NCI-H1105 (cell line): ENCODE measurements at regions not wholly inside any gene's neighbourhood (a gene's known extent, or its start where the extent isn't known, plus 50 kb on each side); places are given as distances from the start of the nearest gene placed in this dataset.
"Not testable (repeated sequence)": the region's sequence is repeated elsewhere in the genome, so short reads cannot be mapped to it uniquely, and the experiment has no call there.

ENCODE experiments used
- DNase-seq: peaks from one replicate; lab custom pipeline; 2025; lab: John Stamatoyannopoulos, UW

DNA sequence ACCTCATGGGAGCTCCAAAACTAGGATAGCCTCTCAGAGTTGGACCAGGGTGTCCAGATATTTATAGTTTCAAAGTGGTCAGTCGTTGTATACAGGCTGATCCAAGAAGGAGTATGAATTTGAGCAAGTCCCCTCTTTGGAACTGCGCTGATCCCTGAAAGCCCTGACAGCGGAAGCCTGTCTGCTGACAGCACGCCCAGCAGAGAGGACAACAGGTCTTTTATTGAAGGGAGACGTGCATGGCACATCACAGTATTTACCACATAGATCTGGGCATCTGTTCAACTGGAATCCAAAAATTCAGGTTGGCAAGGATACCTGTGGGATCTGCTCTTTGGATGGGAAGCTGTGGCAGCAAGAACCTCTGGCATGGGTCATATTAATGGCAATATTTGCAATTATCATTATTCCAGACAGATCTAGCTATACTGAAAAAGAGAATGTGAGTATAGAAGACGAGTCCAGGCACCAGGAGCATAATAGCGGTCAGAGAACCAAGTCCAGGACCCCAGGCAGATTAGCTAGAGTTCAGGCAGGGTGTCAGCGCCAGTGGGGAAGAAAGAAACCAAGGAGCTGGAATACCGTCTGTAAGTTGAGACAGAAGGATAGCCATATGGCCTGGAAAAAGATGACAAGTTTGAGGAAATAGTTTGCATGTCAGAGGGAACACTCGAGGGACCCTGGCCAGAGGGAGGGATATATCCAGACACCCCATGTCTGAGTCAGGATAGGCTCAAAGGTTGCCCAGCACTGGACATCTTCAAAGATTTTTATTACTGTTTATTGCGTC lies 260.4 kb upstream of the FANCL start:
- no peak for DNase-seq

DNA sequence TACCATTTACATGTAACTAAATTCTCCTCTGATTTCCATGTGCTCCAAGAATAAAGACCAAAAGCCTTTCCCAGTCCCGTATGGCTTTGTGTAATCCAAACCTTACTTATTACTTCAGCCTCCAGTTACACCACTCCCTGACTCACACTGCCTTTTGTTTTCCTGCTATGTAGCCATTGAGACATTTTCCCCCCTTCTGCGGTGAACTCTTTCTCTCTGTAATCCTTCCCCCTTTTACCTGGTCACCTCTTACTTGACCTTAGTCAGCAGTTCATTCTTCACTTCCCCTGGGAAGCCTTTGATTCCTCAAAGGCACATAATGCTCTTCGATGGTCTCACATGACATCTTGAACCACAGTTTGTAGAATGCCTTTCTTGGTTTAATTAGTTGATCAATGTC lies 256.0 kb upstream of the FANCL start:
- no peak for DNase-seq

DNA sequence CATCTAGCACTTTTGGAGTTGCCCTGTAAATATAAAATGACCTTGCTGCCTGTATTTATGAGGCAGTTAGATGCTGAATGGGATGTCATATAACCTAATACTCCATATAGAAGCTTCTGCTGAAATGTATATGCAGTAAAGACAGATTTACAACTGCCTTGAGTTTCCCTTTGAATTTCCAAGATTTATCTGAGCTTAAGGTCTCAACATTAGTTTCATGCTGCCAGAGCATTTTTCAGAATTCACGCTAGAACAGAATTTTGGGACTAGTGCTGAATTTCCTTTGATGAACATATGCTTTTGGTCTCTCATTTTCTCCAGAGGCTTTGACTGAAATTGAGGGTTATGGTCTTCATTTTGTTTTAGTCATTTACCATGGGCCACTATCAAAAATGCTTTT lies 254.7 kb upstream of the FANCL start:
- no peak for DNase-seq

DNA sequence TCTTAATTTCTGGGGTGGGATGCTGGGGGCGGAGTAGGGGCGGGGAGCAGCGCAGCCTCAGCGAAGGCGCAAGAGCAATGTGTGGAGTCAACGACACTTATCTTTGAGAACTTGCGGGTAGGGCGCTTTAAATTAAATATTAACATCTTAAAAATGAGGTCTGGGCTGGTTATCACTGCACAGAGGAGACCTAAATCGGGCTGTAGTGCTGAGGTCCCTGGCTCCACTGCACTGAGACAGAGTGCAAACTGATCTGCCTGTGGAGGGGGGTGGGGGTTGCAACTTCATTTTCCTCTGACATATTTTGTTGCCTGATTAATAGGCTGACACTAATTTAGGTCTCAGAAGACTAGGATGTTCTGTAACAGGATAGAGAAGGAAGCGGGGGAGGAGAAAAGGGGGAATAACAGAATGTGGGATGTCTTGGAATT lies 253.0 kb upstream of the FANCL start:
- no peak for DNase-seq

DNA sequence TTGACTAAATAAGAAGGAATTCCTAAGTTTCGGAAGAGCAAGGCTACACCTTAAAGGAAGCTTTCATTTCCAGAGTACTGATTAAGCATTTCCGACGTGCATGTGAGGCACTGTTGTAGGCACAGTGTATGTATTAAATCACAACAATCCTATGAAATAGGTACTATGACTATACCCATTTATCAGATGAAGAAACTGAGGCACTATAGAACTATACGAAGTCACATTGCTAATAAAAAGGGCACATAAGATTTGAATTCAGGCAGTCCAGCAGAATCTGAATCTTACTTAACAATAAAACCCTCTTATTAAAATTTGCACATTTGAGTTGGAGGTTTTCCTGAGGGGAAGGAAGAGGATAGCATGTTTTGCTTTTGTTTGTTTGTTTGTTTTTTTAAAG lies 243.5 kb upstream of the FANCL start:
- DNase-seq: no peak

DNA sequence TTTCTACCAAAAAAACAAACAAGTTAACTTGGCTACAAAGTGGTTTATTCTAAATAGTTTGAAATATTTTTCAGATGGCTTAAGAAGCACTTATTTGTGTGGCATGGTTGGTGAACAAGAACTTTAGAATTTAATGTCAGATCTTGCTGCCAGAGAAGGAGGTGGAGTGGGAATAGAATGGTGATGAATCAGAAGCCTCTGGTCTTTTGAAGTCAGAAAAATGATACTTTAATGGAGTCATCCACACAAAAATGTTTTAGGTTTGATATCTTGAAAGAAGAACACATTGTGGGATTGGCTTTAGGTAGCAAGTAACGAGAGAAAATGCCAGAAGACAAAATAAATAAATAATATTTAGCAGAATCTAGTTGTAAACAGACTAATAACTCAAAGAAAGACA lies 243.1 kb upstream of the FANCL start:
- no peak for DNase-seq

DNA sequence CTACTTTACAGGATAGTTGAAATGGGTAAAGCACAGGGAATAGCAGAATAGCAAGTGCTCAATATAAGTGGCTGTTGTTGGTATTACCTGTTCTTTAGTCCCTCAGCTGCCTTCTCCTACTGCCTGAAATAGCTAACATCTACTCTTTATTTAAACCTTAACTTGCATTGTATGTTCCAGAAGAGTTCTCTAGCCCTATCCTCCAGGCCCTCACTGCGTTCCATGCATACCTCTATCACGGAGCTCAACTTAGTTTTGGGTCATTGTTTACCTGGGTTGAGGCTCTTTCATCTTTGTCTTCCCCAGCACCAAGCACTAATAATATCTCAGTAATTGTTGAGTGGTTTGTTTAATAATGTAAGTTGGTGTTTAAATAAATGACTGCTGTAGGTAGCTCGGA lies 242.2 kb upstream of the FANCL start:
- no peak for DNase-seq

DNA sequence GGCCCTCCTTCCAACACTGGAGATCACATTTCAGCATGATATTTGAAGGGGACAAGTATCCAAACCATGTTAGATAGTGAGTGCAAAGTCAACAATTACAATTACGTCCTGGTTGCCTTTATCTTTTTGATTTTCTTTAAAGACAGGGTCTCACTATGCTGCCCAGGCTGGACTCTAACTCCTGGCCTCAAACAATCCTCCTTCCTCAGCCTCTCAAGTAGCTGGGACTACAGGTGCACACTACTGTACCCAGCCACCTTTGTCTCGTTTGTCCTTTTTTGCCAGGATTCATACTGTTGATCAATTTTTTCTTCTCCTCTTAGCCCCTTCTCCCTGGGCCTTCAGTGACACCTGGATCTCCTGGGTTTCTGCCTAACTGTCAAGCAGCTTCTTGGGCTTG lies 240.5 kb upstream of the FANCL start:
- DNase-seq: no peak

DNA sequence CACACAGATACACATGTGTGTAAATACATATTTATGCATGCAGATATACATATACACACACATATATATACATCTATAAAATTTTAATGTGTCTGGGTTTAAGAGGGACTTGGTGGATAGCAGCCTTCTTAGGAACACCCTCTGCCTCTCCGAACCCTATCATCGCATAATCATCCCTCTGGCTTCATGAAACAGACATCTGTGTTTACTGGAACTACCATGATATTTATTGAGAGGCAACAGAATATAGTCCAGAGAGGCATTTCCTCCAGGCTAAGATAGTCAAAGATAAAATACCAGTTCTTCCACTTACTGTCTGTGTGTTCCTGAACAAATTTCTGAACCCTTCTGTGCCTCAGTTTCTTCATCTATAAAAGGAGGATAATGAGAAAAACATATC lies 239.0 kb upstream of the FANCL start:
- no peak for DNase-seq

DNA sequence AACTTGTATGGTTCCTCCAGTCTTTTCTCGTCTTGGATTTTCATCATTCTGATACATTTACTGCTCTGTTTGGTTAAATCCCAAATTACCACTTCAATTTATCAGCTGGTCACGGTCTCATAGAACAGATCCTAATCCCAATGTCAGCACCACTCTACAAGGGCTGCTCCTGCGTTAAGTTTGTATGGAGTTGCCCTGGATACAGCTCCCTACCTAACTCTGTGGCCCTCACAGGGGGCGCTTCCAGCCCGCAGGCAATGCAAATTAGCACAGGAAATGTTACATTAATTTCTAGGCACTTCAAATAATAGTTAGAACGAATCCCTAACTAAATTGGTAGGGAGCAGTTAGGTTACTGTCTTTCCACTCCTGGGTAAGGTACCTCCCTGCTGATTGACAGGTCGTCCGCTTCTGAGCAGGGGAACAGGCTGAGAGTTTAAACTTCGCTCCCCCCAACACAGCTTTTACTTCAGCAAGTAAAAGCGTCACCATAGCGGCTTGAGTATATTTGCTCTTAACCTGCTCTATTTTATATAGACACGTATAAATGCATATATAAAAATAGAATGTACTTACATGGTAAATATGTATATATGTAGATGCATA lies 238.5 kb upstream of the FANCL start:
- no peak for DNase-seq

DNA sequence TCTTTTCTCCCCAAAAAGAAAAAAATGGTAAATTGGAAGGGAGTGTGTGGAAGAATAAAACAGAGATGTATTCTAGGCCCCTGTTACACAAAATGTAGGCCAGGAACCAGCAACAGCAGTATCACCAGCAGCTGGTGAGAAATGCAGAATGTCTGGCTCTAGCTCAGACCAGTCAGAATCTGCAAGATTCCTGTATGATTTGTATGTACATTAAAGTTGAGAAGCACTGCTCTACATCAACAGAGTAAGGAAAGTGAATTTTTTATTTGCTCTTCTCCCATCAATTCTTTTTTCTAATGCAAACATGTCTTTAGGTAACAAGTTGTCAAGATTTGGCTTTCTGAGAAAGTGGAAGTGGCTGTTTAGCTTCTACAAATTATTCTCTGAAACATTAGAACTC lies 235.4 kb upstream of the FANCL start:
- DNase-seq: no peak

DNA sequence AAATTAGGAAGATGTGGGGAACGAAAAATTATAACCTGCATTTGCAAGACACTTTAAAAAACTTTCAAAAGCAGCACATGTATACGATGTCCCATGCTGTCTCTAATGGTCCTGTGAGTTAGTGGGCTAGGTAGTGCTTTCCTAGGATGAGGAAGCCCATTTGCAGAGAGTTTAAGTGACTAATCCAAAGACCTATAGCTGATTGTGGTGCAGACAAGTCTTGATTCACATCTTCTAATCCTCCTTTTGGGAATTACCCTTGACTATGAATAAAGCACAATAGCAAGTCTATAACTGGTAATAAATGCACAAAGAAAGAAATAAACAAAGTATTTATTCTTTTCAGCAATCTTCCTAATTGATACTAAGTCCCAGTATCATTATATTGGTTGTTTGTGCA lies 234.6 kb upstream of the FANCL start:
- no peak for DNase-seq

DNA sequence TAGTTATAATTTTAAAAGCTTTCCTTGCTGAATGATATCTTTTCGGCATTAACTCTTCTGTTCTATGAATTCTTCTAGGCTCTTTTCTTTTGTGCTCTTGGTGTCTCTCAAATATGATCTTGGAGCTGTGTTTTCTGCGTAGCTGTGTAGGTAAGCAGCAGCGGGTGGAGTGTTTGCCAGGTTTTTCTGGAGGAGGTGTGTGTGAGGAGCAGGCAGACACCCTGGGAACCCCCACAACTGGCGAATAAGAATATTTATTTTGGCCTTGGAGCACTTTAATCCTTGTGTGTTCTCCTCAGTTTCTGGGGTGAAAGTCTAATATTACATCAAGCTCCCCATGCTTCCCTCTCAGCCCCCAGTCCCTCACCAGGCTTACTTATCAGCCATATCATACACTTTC lies 232.0 kb upstream of the FANCL start:
- no peak for DNase-seq

DNA sequence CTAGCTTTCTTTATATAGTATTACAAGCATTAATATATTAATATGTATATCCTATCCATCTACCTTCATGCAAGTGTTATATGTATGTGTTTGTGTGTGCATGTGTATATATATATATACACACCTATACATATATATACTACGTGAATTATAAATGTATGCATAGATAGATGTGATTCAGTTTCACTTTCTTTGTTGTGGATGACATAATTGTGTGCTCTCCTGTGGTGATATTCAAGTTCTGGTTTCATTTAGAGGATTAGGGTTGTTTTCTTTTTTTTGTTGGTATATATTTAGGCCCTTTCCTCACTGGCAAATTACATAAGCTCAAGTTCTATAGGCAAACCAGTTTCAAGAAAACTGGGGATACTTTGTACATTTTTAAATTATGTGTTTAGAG lies 225.7 kb upstream of the FANCL start:
- DNase-seq: no peak

DNA sequence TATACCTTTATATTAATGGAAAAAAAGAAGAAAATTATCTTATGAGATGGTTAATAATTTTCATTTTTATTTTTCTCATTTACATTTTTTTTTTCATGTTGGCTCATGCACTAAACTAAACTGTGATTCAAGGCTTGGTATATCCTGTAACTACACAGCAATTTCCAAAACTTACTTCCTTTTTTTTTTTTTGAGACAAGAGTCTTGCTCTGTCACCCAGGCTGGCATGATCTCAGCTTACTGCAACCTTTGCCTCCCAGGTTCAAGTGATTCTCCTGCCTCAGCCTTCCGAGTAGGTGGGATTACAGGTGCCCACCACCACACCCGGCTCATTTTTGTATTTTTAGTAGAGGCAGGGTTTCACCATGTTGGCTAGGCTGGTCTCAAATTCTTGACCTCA lies 224.9 kb upstream of the FANCL start:
- DNase-seq: not testable (repeated sequence)

DNA sequence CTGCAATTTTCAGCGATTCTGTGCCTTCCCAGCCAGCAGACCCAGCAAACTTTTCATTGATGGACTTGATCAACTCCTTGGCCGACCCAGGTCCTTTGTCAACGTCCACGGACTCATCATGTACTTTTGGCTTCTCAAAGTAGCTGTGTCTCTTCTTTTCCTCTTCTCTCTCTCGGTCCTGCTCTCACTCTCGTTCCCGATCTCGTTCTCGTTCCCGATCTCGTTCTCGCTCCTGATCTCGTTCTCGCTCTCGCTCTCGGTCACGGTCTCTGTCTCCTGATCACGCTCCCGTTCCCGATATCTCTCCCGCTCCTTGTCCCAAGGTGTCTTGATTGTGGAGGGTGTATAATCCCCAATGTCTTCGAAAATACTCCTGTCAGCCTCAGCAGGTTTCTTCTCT lies 219.5 kb upstream of the FANCL start:
- no peak for DNase-seq

DNA sequence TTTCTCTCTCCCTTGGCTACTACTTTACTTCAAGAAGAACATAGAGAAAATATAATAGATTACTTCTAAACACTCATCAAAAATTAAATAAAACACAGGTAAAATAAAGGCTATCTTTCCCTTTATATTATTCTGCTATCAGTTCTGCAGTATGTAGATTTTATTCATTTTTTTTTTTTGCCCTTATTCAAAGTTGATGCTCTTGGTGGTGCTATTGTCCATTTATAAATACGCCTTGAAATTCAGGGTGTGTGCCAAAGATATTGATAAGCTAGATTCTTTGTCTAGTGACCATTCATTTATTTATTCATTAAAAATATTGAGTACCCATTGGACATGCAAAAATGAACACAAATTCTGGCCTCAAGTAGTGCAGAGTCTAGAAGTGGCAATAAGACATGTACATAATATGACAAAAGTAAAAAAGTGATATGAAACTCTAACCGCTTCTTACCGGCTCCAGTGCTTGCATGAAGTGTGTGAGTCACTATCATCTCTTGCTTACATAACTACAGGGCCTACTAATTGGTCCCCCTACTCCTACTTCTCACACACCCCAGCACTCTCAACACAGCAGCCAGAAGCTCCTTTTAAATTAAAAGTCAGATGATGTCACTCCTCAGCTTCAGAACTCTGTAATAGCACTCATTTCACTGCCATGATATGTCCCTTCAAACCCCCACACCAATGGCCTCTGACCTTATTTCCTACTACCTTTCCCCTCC lies 208.3 kb upstream of the FANCL start:
- no peak for DNase-seq

DNA sequence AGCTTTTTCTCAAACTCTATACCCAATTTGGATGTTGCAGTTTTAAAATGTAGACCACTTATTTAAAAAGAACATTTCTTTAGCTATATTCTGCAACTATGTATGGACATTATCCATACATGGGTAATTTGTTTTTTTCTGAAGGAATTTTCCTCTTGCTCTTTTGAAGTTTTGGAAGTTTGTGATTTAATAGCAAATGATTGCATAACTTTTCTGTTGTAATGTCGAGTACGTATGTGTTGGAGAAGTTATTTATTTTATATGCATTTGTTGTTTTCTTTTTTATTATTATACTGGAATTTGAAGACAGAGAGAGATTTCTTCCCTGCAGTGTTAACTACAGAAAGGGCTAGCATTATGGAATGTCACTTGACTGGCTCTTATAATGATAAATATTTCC lies 207.7 kb upstream of the FANCL start:
- DNase-seq: no peak

DNA sequence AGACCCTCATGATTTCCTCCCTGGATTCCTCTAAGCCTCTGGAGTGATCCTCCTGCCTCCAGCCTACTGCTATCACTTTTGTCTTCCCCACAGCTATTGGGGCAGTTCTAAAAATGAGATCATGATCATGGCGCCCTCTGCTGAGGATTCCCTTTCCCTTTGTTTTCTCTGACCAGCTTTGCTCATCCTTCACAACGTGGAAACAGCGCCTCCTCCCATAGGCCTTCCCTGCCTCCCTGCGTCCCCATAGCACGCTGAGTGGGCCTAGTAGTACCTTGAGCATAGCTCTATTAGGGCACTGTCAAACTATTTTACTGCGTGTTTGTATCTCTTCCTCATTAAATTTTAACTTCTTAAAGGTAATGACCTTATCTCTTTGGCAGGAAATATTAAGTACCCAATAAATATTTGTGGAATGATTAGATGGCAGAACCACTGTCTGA lies 207.0 kb upstream of the FANCL start:
- peak; percentile 21 for DNase-seq

DNA sequence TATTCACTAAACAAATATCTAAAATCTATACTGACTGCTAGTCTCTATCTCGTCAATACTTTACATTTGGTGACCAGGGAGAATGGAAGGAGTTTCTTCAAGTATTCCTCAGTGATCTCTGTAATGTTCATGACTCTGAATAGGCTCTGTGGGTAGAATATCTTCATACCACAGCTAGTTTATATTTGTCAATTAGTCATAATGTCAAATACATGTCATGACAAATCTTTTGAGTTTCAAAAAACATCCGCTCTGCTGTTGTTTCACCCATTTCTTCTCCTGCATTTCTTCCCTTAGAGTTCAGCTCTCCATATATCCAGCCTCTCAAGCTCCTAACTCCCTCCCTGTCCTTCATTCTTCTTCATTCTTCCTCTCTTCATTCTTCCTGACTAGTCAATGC lies 206.5 kb upstream of the FANCL start:
- DNase-seq: no peak

DNA sequence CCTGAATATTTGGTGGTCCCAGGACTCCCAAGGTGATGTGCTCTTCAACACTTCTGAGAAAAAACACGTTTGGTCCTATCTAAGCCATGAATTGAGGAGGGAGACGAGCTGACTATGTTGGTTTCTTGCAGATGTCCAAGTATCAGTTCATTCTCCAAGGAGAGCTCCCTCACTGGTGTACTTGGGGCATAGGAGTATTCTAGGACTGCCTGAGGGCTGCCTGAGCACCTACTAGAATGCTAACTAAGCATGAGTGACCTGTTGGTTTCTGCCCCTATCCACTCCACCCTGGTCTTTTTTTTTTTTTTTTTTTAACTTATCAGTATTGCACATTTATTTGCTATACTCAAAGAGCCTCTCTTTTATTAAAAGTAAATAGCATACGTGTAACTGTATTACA lies 200.5 kb upstream of the FANCL start:
- DNase-seq: no peak

DNA sequence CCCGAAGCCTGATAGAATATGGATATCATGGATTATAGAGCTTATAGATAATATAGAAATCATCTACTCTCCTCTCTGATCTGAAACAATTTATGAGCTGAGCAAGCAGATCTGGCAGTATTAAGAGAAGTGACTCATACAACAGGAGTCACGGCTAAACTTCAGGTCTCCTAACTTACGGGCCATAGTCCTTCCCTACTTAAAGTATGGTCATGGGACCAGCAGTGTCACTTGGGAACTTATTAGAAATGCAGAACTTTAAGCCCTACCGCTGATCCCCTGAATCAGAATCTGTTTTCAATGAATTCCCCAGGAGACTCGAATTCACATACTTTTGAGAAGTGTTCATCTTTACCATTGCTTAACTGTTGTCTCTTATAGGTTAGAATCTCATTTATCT lies 195.7 kb upstream of the FANCL start:
- no peak for DNase-seq

DNA sequence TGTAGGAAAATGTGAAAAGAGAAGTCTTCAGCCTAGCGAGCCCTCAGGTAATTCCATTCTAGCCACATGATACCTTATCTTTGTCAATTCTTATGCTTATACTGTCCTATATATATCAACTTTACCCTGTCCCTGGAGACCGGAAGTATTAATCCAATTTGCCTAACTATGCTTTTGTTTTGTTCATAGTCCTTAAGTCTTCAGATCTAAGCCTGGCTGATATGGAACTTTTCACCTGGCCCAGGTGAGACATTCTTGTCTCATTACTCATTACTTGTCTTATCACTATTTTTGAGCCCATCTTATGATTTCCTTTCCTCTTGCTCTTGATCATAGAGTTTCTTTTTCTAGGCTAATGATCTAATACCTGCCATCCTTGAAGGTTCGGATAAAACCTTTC lies 194.1 kb upstream of the FANCL start:
- no peak for DNase-seq
